GM21423 (cell line): ENCODE measurements at regions not wholly inside any gene's neighbourhood (a gene's known extent, or its start where the extent isn't known, plus 50 kb on each side); places are given as distances from the start of the nearest gene placed in this dataset.

Source experiments
- ATAC-seq: cut with Tn5 transposase; IDR thresholded peaks from one replicate; pipeline ENCODE4 v1.9.1; 2021; ENCODE audit warnings: mild to moderate bottlenecking, moderate library complexity; ENCODE audit not compliant: unreplicated experiment

DNA sequence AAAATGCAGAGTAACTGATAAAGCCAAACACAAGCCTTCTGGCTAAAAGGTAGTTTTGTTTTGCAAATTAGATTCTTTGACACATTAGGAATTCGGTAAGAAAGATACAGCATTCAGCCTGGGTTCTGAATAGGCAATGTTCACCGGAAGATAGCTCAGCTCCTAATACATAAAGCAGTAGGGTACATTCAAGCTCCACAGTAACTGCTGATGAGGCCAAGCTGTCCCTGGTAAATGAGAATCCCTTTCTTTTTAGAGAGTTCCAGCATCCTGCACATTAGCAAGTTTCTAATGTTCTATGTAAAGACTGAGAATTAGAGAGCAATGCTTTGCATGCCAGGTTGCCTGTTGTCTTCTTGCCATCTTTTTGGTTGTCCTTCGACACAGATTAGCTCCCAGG lies 316.3 kb upstream of the SLC14A2 start:
- ATAC-seq = no peak

DNA sequence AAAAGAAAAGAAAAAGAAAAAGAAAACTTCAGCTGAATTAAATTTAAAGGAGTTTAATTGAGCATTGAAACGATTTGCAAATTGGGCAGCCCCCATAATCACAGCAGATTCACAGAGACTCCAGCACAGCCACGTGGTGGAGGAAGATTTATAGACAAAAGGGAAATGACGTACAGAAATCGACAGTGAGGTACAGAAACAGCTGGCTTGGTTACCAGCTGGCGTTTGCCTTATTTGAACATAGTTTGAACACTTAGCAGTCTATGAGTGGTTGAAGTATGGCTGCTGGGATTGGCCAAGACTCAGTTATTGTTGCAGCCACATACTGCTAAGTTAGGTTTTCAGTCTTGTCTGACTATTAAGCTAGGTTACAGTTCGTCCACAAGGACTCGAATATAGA lies 312.2 kb upstream of the SLC14A2 start:
- no peak for ATAC-seq

DNA sequence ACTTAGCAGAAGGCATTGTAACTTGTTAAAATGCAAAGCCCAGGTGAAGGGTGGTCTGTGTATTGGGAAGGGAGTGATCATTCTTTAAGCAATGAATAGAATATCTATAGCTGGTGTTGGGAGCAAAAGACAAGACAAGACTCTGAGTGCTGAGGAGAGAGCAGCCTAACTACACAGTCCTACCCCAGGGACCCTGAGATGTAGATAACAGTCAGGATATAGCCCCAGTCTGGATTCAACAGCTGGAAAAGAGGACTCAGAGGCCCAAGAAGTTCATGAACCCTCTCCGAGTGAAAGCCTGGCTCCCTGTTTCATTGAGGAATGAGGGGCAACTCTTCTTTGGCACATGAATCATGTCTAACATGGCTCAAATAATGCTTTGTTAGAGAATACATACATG lies 310.7 kb upstream of the SLC14A2 start:
- ATAC-seq = no peak

DNA sequence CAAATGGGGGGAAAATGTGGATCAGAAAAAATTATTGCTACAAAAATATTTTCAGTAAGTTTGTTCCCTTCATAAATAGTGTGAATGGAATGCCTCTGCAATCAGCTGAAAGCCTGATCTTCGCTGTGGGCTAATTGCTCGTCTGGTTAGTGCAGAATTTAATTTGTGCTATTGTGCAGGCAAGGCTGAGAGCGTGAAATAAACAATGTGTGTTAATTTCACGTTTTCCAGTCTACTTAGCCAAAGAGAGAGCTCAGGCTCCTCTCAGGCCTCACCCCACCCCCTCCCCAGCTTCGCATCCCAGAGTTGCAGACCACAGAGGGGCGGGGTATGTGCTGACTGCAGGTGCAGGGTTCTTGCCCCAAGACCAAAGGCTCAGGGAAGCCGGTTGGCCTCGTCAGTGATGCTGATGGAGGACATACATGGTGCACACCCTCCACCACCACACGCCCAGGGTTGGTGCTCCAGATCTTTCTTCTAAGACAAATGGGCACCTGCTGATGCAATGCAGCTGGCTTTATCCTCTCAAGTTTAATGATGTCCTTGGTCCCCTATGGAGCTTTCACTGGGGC lies 302.6 kb upstream of the SLC14A2 start:
- ATAC-seq = no peak

DNA sequence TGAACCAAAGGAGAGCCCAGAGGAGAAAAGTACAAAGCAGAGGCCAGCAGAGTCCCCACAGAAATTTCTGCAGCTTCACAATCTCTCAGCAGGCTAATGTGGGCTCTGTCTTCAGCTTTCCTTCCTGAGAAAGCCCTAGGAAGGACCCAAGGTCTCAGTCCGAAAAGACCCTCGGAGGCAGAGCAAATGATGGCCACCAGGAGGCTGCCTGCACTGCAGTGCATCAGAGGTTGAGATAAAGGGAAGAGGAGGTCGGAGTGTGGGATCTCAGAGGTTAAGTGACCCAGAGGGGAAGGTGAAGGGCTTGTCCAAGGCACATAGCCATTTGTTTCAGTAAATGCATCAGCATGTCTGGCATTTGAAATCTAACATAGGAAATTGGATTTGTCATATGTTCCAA lies 299.1 kb upstream of the SLC14A2 start:
- ATAC-seq = no peak

DNA sequence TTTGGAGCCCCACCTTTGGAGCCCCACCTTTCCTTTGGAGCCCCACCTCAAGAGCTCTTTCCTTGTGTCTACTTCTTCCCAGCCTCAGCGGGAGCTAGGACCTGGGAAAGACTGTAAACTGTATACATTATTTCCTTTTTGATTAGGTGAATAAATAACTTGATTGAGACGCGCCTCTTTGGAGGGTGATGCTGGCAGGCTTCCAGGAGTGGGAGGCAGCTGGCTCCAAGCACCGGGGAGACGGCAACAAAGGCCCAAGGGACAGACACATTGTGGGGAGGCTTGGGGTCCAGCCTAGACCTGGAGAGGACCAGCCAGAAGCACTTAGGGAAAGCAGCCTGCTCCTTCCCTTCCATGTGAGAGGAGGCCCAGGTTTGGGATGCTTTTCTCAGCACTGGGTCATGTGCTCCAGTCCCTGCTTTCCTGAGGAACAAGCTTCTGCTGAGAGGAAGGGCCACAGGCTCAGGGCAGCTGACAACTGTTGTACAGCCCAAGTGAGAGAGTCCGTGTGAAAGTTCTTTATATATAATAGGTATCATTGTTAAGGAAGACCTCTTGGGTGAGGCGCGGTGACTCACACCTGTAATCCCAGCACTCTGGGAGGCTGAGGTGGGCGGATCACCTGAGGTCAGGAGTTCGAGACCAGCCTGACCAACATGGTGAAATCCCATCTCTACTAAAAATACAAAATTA lies 297.2 kb upstream of the SLC14A2 start:
- ATAC-seq = no peak

DNA sequence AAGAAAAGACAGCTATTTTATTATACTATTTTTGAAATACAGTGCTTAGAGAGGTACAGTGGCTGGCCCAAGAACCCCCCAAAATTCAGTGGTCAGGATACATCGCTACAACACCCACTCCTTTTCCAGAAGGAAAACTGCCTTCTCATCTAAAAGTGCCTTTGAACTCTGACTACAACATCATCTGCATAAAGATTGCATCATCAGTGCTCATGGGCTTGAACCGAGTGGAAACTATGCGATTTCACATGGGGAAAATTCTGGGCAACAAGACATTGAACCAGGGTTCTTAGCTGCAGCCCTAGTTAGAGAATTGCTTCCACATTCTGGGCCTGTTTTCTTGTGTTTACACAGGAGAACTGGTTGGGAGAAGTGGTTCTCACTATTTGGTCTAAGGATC lies 294.6 kb upstream of the SLC14A2 start:
- no peak for ATAC-seq

DNA sequence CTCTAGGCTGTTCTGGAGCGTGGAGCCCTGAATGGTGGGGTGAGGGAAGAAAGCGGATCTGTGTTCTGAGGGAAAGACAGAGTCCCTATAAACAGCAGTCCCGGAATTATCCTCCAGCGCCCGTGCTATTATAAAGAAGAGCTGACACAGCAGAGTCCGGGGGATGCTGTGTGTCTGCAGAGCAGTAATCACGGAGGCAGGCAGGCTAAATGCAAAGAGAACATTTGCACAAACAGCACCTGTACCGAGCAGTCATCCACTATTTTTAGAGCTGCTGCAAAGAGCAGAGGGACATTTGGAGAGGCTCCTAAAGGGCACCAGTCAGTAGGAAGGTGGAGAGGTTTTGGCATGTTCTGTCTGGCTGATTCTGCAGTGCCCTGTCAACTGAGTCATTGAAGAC lies 293.8 kb upstream of the SLC14A2 start:
- no peak for ATAC-seq

DNA sequence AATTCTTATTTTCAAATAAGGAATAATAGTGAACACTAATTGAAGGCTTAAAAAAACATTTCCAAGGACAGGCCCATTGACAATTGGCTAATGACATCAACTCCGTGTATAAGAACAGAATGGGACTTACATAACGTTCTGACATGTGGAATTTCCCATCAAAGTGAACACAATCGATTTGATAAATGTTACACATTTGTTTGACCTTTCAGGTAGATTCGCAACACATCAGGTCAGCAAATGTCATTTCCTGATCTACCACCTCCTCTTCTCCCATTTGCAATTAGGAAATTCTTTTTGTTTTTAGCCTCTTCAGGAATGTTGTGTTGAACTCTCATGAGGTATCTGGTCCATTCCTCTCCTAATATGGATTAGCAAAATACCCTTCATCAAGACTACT lies 292.9 kb upstream of the SLC14A2 start:
- ATAC-seq = no peak

DNA sequence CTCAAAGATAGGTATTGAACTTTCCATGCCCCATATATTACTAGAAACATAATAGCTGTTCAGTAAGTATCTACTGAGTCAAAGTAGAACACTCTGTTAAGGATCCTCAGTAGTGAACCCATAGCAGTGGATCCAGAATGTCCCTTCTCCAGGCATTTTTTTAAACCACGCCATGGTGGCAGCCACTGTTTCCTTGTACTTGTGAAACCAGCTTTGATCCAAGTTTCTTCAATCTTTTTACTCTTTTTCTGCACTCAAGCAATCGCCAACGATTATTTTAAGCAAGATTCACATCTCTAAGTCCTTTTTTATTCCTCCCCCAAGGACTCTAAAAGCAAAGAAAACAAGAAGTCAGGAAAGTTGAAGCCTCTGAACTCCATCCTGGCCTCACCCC lies 291.2 kb upstream of the SLC14A2 start:
- no peak for ATAC-seq

DNA sequence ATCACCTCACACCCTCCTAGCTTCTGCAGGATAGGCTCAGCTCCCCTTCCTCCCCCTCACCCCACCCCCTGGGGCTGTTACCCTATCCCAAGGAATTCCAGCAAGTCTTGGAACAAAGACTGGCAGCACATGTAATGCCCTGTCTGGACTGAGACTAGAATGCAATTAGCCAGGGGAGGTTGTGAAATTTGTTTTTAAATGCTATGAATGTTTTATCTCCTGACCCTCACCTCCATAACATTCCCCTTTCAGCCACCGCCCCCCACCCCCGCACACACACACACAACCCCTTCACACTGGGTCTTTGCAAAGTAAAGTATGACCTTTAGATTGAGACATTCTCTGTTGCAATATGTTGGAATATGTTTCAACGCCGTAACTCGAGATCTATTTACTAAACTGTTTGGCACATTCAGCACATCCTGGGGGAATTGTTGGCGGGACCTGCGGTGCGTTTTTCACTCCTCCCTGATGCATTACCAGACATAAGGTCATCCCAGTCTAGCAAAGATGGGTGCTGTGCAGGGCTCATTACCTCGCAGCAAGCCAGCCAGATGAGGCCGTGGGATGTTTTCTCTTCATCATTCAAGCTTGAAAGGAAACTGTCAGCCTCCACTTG lies 290.7 kb upstream of the SLC14A2 start:
- no peak for ATAC-seq

DNA sequence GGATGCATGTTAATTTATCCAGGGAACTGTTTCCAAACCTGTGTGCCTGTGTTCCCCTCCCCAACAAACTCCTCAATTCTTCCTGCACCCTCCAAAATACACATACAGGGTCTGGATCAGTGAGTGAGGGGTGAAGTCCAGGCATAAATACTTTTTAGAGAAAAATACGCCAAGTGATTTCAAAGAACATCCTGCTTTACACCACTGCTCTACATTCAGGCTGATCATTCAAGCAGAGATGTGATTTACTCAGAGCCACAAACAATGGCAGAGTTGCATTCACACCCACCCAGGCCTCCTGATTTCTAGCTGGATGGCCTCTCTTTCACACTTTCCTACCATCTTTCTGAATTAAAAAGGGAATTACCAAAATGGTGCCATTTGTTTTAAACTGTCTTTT lies 289.5 kb upstream of the SLC14A2 start:
- ATAC-seq = no peak

DNA sequence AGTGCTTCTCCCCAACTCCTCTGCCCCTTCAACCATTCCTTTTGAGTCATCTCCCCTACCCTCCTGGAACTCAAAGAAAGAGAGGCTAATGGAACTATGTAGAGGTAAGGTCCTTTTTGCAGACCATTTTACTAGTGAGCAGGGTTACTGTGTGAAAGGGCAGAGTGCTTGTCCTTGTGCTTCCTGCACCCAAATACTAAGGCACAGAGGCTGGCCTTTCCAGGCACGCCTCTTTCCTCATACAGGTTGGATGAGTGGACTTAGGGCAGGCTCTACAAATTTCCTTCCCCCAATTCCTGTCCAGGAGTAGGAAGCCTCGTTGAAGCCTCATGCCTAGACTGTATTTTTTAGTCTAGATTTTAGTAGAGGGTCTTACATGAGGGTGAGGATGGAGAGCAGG lies 288.8 kb upstream of the SLC14A2 start:
- ATAC-seq = no peak

DNA sequence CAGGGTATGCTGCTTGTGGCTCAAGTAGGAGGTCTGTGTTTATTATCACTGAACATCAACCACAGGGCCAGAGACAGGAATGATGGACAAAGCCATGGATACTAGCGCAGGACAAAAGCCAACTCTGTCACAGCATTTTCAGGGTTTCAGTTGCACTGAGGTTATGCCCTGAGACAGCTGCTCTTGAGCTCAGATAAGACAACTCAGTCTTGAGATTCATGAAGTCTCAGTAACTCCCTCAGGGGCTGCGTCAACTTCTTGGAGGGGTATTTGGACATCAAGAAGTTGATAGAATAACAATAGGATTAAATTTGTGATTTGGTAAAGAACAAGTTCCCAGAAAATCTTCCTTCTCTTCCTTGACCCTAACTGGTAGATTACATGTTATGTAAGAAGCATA lies 287.0 kb upstream of the SLC14A2 start:
- ATAC-seq = no peak

DNA sequence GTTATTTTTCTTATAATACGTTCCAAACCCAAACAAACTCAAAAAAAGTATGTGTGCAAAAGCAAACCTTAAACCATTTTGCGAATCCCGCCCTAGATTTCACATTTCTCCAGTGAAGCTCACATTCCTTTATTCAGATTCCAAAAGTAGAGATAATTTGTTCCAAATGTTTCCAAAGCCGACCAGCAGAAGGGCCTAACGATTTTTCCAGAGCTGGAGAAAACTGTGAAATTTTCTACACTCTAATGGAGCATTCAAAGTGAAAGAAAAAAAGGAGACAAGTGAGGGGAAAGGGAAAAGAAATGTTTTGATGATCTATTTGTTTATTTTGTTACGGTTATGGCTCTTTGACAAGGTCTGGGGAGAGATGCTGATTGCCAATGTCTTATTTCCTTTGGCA lies 286.5 kb upstream of the SLC14A2 start:
- ATAC-seq = no peak

DNA sequence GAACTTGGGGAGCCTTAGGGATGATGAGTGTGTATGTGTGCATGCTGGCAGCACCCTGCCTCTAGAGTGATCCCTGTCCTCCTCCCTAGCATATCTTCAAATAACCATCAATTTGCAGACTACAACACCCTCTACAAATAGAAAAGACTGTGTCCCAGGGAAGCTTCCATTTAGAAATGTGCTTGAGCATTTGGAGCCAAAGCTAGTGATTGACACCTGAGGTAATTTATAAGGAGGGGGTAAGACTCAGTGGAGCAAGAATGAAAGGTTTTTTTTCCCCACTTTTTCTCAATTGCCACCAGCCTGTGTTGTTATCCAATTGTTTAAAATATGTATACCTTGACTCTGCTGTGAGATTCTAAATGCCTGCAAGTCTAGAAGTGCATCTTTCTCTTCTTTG lies 286.0 kb upstream of the SLC14A2 start:
- no peak for ATAC-seq

DNA sequence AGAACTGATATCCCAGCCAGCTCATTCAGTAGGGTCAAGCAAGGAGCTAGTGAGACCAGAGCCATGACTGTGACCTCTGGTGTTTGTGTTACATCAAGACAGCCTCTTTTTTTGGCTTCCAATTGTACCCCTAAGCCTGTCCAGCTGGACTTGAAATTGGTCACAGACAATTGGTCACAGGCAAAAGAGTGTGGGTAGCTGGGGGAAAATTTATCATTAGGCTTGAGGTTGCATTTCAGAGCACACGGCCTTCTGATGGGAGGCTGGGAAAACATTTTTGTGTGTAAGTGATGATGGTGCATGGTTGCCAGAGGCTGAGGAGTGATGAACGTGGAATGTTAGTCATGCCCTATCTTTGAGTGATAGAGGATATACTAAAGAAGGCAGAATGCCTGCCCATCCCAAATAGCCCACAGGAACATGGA lies 285.1 kb upstream of the SLC14A2 start:
- ATAC-seq = no peak

DNA sequence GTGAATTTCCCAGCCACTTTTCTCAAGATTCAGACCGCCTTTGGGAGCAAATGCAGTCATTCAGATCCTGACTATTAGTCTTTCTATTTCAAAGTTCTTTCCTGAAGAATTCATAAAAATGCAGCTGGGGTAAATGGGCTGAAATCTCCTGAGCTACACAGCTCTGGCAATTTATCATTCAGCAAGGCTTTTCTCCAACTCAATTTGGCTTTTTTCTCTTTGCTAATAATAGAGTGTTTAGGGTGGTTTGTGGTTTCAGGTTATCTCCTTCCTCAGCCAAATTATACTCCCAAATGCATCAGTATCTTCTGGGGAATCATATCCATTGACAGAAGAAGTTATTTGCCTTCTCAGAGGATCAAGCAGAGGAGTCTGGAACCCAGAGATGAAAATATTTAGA lies 282.4 kb upstream of the SLC14A2 start:
- ATAC-seq = no peak

DNA sequence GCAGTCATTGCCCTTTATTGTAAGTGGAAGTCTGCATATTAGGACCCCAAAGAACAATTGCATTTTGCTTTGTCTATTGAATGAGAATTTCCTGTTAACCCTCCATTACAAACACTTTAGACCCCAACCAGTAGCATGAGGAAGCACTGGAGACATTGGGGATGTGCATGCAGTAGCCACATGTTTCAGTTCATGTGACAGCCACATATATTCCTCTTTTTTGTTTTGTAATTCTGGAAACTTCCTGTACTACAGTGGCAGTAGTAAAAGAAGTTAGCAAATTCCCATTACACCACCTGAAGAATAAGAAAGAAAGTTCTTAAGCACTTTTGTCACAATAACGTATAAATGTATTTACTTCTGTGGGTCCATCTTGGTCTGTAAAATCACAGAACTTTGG lies 281.1 kb upstream of the SLC14A2 start:
- ATAC-seq = no peak

DNA sequence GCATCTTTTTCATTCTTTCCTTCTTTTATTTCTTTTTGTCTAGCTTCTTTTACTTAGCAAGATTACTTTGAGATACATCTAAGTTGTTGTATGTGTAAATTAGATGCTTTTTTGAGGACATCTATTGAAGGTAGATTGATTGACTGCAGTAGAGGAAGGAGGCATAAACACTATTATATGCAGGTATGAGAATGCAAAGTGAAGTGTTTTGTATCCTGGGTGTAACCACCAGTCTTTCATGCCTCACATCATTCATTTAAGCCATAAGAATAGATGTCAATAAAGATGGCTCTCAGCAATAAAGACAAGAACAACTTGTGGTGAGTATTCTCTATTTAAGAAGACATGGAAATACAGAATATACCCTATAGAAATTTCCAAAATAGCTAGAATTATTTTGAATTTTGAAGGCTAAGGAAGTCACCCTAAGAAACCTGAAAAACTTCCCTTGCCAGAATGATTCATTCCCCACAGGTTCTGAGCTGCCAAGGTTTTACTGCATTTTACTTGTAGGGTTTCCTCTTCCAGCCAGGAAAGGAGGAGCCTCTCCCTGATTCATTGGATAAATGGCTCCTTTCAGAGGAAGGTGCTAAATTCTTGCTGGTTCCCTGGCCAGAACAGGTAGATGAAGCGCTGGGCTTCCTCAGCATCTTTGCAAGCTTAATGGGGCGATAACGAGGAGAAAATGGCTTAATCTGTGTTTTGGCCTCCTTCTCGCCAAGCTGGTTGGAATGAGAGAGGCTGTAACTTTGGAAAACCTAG lies 279.8 kb upstream of the SLC14A2 start:
- ATAC-seq = no peak

DNA sequence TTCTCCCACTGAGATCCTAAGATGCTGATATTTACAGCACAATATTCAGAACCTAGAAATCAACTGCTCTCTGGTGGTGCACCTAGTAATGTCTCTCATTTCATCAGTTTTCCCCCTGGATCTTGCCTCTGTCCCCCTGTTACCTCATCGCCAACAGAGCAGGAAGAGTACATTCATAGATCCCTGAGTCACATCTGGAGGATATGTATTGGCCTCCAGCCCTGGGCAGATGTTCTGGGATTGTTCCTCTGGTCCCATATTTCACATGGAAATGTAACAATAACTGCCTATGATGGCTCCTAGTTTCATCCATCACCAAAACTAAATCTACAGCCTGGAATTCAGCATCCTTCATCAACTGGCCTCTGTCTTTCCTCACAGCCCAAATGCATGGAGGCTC lies 278.8 kb upstream of the SLC14A2 start:
- no peak for ATAC-seq

DNA sequence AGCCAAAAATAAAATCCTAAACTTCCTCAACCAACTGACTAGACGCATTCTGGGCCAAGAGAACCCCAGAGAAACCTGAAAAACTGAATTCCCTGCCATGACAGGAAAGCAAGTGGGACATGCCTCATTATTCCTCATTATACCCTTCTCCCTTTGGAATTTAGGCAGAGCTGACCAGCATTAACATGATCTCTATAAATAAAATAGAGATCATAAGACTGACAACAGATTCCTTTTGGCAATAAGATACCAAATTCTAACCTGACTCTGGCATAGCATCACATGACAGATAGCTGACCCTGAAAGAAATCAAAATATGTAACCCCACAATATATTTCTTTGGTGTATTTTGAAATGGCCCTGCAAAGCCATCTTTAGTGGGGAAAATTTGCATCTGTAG lies 277.8 kb upstream of the SLC14A2 start:
- no peak for ATAC-seq
